ENCODE measurements at regions not wholly inside any gene's neighbourhood (a gene's known extent, or its start where the extent isn't known, plus 50 kb on each side); places are given as distances from the start of the nearest gene placed in this dataset.
A peak's percentile ranks its signal among the peaks of the same experiment; 100 is the strongest.

DNA sequence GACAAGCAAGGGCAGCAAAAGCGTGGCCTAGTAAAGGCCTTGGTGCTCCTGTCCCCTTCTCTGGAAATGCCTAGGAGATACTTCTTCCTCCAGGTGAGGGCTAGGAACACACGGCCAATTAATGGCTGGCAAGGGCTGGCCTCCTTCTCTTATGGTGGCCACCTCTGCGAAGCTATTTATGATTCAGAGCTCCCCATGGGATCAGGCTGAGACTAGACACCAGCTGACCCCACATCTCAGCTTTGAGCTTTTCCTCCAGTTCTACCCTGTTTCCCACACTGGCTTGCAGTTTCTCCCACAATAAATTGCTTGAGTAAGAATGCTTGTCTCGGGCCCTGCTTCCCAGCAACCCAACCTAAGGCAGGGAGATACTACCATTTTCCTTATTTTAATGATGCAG is 53.7 kb downstream of the CAMK2N1 start:
- H3K4me1 ChIP-seq = no peaks in the 10 kb centered on the region
- peaks cover 90% of the 10 kb centered on the region for H3K27me3 ChIP-seq (ENCODE audit: low read depth)
- DNase-seq = no peak
- no peaks in the 10 kb centered on the region for H3K36me3 ChIP-seq
- H3K4me3 ChIP-seq = no peak overlapping the region
- TF ChIP-seq, protein P1, sequence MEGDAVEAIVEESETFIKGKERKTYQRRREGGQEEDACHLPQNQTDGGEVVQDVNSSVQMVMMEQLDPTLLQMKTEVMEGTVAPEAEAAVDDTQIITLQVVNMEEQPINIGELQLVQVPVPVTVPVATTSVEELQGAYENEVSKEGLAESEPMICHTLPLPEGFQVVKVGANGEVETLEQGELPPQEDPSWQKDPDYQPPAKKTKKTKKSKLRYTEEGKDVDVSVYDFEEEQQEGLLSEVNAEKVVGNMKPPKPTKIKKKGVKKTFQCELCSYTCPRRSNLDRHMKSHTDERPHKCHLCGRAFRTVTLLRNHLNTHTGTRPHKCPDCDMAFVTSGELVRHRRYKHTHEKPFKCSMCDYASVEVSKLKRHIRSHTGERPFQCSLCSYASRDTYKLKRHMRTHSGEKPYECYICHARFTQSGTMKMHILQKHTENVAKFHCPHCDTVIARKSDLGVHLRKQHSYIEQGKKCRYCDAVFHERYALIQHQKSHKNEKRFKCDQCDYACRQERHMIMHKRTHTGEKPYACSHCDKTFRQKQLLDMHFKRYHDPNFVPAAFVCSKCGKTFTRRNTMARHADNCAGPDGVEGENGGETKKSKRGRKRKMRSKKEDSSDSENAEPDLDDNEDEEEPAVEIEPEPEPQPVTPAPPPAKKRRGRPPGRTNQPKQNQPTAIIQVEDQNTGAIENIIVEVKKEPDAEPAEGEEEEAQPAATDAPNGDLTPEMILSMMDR (IDR thresholded peaks at IDR 0.05; ENCODE audit: borderline replicate concordance) = no peak
- intact Hi-C loops (cut with micrococcal nuclease) = no loop called here
- peak overlapping the region; percentile 6 for H3K27ac ChIP-seq (replicated peaks)
- H3K9me3 ChIP-seq (replicated peaks) = no peaks in the 10 kb centered on the region

DNA sequence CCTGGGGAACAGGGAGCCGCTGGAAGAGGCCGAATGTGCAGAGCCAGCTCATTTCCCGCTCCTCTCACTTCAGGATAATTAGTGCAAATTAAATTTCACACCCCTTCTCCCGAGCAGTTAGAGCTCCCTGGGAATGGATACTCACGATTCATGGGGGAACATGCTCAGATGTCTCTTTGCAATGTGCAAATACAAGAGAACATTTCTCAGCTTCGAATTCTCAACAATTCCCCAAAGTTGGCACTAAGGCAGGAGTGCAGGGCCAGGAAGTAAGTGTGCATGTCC is 54.9 kb downstream of the CAMK2N1 start:
- intact Hi-C loops (cut with micrococcal nuclease) = no loop called here
- no peak overlapping the region for H3K27ac ChIP-seq (replicated peaks)
- DNase-seq = no peak
- H3K9me3 ChIP-seq (replicated peaks) = no peaks in the 10 kb centered on the region
- H3K36me3 ChIP-seq = no peaks in the 10 kb centered on the region
- no peaks in the 10 kb centered on the region for H3K4me1 ChIP-seq
- H3K27me3 ChIP-seq (ENCODE audit: low read depth) = peaks cover 79% of the 10 kb centered on the region
- TF ChIP-seq, protein P1 (IDR thresholded peaks at IDR 0.05; ENCODE audit: borderline replicate concordance) = no peak
- no peak overlapping the region for H3K4me3 ChIP-seq

DNA sequence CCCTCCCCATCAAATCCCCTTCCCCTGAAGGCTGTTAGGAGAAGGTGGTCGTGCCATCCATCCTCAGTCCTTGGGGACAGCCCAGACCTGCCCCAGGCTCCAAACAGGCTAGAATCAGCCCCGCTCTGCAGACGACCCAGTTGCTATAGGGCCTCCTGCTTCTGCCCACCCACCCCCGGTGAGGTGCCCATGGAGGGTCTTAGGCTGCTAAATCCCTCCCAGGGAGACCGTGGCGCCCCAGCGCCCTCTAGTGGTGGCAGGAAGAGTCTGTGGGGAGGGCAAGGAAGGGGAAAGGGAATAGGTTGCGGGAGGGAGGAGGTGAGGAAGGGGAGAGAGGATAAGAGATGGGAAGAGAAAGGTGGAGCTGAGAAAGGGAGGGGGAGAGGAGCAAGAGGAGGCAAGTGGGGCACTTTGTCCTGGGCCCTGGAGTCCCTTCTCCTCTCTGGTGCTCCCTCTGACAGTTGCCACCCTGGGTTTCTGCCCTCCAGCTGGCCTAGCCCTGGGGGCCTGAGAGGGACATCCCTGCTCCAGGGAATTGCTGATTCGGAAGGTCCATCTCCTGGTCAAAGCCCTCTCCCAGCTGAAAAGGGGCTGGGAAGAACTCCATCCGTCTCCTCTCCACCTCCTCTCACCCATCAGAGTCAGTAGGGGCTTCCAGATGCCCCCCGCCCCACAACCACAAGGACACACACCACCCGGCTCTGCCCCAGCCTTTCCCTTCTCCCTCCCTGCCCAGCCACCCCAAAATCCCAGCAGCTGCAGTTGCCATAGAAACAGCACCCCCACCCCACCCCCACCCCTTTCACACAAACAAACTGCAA is 55.4 kb downstream of the CAMK2N1 start:
- TF ChIP-seq, protein P1 (IDR thresholded peaks at IDR 0.05; ENCODE audit: borderline replicate concordance) = peak; percentile 64
- H3K27ac ChIP-seq (replicated peaks) = peak overlapping the region; percentile 68
- no peaks in the 10 kb centered on the region for H3K4me1 ChIP-seq
- no peak for DNase-seq
- no peaks in the 10 kb centered on the region for H3K36me3 ChIP-seq
- intact Hi-C loops (cut with micrococcal nuclease) = no loop called here
- peaks cover 5% of the 10 kb centered on the region for H3K9me3 ChIP-seq (replicated peaks)
- no peak overlapping the region for H3K4me3 ChIP-seq
- H3K27me3 ChIP-seq (ENCODE audit: low read depth) = peaks cover 74% of the 10 kb centered on the region

DNA sequence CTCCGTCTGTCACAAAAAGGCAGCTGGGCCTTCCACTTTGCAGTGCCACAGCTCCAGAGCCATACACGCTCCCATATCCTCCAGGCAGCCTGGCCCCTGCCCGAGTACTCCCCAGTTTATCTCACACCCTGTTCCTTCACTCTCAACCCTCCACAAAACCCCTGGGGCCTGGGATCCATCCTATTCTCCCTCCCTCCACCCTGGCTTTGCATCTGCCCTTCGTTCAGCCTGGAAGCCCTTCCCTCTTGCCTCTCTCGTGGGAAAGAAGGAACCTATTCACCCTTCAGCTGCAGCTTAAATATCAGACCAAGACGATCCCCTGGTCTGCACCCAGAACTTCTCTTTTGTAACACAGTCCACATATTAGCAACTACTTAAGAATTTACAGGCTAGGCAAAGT is 56.7 kb downstream of the CAMK2N1 start:
- Histone ChIP-seq H3K4me1 (no peaks in the 10 kb centered on the region), H3K4me3 (no peak overlapping the region), H3K27me3 (ENCODE audit: low read depth) (peaks cover 61% of the 10 kb centered on the region), H3K36me3 (no peaks in the 10 kb centered on the region), H3K9me3 (replicated peaks) (peaks cover 18% of the 10 kb centered on the region), H3K27ac (replicated peaks) (peak overlapping the region; percentile 68)
- intact Hi-C loops (cut with micrococcal nuclease) = no loop called here
- DNase-seq = no peak
- TF ChIP-seq, protein P1 (IDR thresholded peaks at IDR 0.05; ENCODE audit: borderline replicate concordance) = no peak

DNA sequence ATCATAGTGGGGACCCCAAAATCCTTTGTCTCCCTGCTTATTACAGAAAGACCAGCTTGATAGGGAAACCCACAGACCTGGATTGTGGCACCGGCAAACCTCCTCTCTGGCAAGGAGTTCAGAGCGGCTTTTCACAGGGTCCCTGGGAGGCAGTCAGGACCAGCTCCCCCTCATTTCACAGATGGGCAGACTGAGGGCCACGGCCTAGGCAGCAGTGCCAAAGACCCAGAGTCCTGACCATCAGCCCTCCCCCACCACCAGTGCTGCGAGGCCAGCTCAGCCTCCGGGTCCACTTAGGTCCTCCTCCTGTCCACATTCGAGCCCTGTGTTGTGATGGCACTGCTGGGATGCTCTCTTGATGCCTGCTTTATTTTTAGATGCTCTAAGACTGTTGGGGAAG is 57.2 kb downstream of the CAMK2N1 start:
- no peak for DNase-seq
- intact Hi-C loops (cut with micrococcal nuclease) = no loop called here
- H3K9me3 ChIP-seq (replicated peaks) = peaks cover 23% of the 10 kb centered on the region
- no peak overlapping the region for H3K4me3 ChIP-seq
- peak overlapping the region; percentile 68 for H3K27ac ChIP-seq (replicated peaks)
- TF ChIP-seq, protein P1 (IDR thresholded peaks at IDR 0.05; ENCODE audit: borderline replicate concordance) = no peak
- peaks cover 57% of the 10 kb centered on the region for H3K27me3 ChIP-seq (ENCODE audit: low read depth)
- H3K4me1 ChIP-seq = no peaks in the 10 kb centered on the region
- no peaks in the 10 kb centered on the region for H3K36me3 ChIP-seq
